ENCODE measurements at regions not wholly inside any gene's neighbourhood (a gene's known extent, or its start where the extent isn't known, plus 50 kb on each side); places are given as distances from the start of the nearest gene placed in this dataset.
A peak's percentile ranks its signal among the peaks of the same experiment; 100 is the strongest.

DNA sequence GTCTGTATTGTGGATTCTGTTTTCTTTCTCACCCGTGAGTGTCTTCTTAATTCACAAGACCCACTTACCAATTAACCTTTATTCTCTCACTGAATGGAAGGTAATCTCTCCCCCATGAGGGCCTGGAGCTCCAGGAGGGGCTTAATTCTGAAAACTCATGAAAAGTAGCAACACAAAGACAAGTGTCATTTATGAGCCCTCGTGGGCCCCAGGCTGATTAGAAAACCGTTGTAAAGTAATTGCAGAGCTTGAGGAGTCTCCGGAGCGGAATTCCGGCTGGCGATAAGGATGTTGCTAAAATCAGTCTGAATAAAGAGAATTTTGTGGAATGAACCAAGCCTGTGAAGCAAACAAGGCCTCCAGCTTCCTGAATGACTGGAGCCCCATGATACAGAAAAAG is 301.5 kb downstream of the HAPSTR1 start:
- Histone ChIP-seq H3K36me3 (ENCODE audit: insufficient read depth, low read length, poor library complexity, severe bottlenecking) (no peaks in the 10 kb centered on the region), H3K27me3 (replicated peaks; ENCODE audit: insufficient read depth, low read depth, low read length, poor library complexity) (no peaks in the 10 kb centered on the region), H3K4me1 (ENCODE audit: insufficient read depth, low read length, poor library complexity, severe bottlenecking) (no peaks in the 10 kb centered on the region), H3K9me3 (ENCODE audit: low read depth, low read length, poor library complexity, severe bottlenecking) (no peaks in the 10 kb centered on the region), H3K27ac (ENCODE audit: low read depth, low read length, poor library complexity, severe bottlenecking) (no peak overlapping the region), H3K4me3 (ENCODE audit: low read depth, low read length, poor library complexity, severe bottlenecking) (no peak overlapping the region)
- peak; percentile 28 for DNase-seq (ENCODE audit: low spot score)
- BruUV-seq (replicated peaks): no TSS peak
- no peak for TF ChIP-seq EZH2 (IDR thresholded peaks at IDR 0.05; ENCODE audit: borderline replicate concordance, low read depth, low read length, poor library complexity, severe bottlenecking)
- TF ChIP-seq, protein P1, sequence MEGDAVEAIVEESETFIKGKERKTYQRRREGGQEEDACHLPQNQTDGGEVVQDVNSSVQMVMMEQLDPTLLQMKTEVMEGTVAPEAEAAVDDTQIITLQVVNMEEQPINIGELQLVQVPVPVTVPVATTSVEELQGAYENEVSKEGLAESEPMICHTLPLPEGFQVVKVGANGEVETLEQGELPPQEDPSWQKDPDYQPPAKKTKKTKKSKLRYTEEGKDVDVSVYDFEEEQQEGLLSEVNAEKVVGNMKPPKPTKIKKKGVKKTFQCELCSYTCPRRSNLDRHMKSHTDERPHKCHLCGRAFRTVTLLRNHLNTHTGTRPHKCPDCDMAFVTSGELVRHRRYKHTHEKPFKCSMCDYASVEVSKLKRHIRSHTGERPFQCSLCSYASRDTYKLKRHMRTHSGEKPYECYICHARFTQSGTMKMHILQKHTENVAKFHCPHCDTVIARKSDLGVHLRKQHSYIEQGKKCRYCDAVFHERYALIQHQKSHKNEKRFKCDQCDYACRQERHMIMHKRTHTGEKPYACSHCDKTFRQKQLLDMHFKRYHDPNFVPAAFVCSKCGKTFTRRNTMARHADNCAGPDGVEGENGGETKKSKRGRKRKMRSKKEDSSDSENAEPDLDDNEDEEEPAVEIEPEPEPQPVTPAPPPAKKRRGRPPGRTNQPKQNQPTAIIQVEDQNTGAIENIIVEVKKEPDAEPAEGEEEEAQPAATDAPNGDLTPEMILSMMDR (conservative IDR thresholded peaks at IDR 0.05; ENCODE audit: low read depth, low read length): no peak
- intact Hi-C loops (cut with micrococcal nuclease; ENCODE audit: unreplicated experiment): no loop called here
- ChIA-PET POLR2A (ENCODE audit: low non-redundant PET) (no interaction called here), CTCF (interaction anchor here (0.6 kb wide), 1 partner anchor 302 kb away, joined by 3 read pairs; the partner anchor contains the start of gene HAPSTR1)

DNA sequence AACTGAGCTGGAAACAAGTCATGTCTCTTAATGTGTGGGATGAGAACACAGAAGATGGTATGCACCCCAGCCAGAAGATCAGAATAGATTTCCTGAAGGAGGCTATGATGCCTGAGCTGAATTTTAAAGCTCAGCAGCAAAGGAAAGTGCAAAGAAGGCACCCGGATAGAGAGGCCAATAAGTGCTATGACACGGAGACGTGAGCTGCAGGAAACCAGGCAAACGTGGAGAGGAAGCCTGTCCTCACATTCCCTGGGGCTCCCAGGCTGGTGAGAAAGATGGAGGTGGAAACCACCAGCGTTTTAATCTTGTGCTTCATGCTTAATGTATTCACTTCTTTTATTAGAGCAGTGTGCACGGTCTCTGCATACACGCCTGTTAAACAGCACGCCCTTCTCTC is 302.1 kb downstream of the HAPSTR1 start:
- TF ChIP-seq EZH2 (IDR thresholded peaks at IDR 0.05; ENCODE audit: borderline replicate concordance, low read depth, low read length, poor library complexity, severe bottlenecking): no peak
- ChIA-PET POLR2A (ENCODE audit: low non-redundant PET) (no interaction called here), CTCF (interaction anchor here (0.6 kb wide), 1 partner anchor 302 kb away, joined by 3 read pairs; the partner anchor contains the start of gene HAPSTR1)
- Histone ChIP-seq H3K27me3 (replicated peaks; ENCODE audit: insufficient read depth, low read depth, low read length, poor library complexity) (no peaks in the 10 kb centered on the region), H3K9me3 (ENCODE audit: low read depth, low read length, poor library complexity, severe bottlenecking) (no peaks in the 10 kb centered on the region), H3K4me3 (ENCODE audit: low read depth, low read length, poor library complexity, severe bottlenecking) (no peak overlapping the region), H3K27ac (ENCODE audit: low read depth, low read length, poor library complexity, severe bottlenecking) (no peak overlapping the region), H3K36me3 (ENCODE audit: insufficient read depth, low read length, poor library complexity, severe bottlenecking) (no peaks in the 10 kb centered on the region), H3K4me1 (ENCODE audit: insufficient read depth, low read length, poor library complexity, severe bottlenecking) (no peaks in the 10 kb centered on the region)
- DNase-seq (ENCODE audit: low spot score): no peak
- intact Hi-C loops (cut with micrococcal nuclease; ENCODE audit: unreplicated experiment): no loop called here
- no TSS peak for BruUV-seq (replicated peaks)

DNA sequence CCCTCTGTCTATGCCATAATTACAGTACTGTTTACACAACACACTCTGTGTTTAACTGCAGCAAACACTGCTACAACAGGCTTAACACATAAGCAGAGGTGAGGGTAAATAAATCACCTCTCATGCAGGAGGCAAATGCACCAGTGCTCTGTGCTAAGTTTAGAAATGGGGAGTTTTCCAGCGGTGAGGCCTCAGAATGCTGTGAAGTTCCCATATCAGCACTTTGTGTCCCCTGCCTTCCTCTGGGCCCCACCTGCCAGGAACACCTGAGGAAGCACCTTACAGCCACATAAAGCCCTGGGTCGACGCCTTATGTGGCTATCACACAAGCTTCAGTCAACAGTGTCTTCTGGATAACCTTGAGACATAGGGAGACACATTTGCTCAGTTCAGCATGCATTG is 304.5 kb downstream of the HAPSTR1 start:
- intact Hi-C loops (cut with micrococcal nuclease; ENCODE audit: unreplicated experiment): no loop called here
- no peak for DNase-seq (ENCODE audit: low spot score)
- Histone ChIP-seq H3K27ac (ENCODE audit: low read depth, low read length, poor library complexity, severe bottlenecking) (no peak overlapping the region), H3K4me3 (ENCODE audit: low read depth, low read length, poor library complexity, severe bottlenecking) (no peak overlapping the region), H3K4me1 (ENCODE audit: insufficient read depth, low read length, poor library complexity, severe bottlenecking) (no peaks in the 10 kb centered on the region), H3K9me3 (ENCODE audit: low read depth, low read length, poor library complexity, severe bottlenecking) (no peaks in the 10 kb centered on the region), H3K27me3 (replicated peaks; ENCODE audit: insufficient read depth, low read depth, low read length, poor library complexity) (no peaks in the 10 kb centered on the region), H3K36me3 (ENCODE audit: insufficient read depth, low read length, poor library complexity, severe bottlenecking) (no peaks in the 10 kb centered on the region)
- CTCF ChIA-PET: no interaction called here
- POLR2A ChIA-PET (ENCODE audit: low non-redundant PET): no interaction called here
- no TSS peak for BruUV-seq (replicated peaks)
- TF ChIP-seq, protein P1 (conservative IDR thresholded peaks at IDR 0.05; ENCODE audit: low read depth, low read length): no peak
- no peak for TF ChIP-seq EZH2 (IDR thresholded peaks at IDR 0.05; ENCODE audit: borderline replicate concordance, low read depth, low read length, poor library complexity, severe bottlenecking)

DNA sequence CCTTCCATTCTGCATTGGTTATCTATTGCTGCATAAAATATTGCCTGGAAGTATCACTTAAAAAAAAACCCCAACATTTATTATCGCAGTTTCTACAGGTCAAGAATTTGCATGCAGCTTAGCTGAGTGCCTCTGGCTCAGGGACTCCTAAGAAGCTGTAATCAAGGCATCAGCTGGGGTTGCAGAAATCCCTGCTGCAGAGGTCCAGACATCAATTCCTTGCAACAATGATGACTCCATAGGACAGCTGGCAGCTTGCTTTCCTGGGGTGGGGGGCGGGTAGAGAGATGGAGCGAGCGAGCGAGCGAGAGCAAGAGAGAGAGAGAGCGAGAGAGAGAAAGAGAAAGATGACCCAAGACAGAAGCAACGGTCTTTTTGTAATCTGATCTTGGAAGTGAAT is 308.1 kb downstream of the HAPSTR1 start:
- ChIA-PET CTCF (no interaction called here), POLR2A (ENCODE audit: low non-redundant PET) (interaction anchor here (0.6 kb wide), 1 partner anchor 32 kb away, joined by 3 read pairs; no protein-coding TSS in a partner anchor)
- no TSS peak for BruUV-seq (replicated peaks)
- H3K4me1 ChIP-seq (ENCODE audit: insufficient read depth, low read length, poor library complexity, severe bottlenecking): no peaks in the 10 kb centered on the region
- H3K4me3 ChIP-seq (ENCODE audit: low read depth, low read length, poor library complexity, severe bottlenecking): no peak overlapping the region
- TF ChIP-seq EZH2 (IDR thresholded peaks at IDR 0.05; ENCODE audit: borderline replicate concordance, low read depth, low read length, poor library complexity, severe bottlenecking): no peak
- TF ChIP-seq, protein P1 (conservative IDR thresholded peaks at IDR 0.05; ENCODE audit: low read depth, low read length): no peak
- H3K27me3 ChIP-seq (replicated peaks; ENCODE audit: insufficient read depth, low read depth, low read length, poor library complexity): no peaks in the 10 kb centered on the region
- intact Hi-C loops (cut with micrococcal nuclease; ENCODE audit: unreplicated experiment): no loop called here
- no peak for DNase-seq (ENCODE audit: low spot score)
- no peaks in the 10 kb centered on the region for H3K9me3 ChIP-seq (ENCODE audit: low read depth, low read length, poor library complexity, severe bottlenecking)
- no peaks in the 10 kb centered on the region for H3K36me3 ChIP-seq (ENCODE audit: insufficient read depth, low read length, poor library complexity, severe bottlenecking)
- H3K27ac ChIP-seq (ENCODE audit: low read depth, low read length, poor library complexity, severe bottlenecking): no peak overlapping the region
